ENCODE measurements at regions not wholly inside any gene's neighbourhood (a gene's known extent, or its start where the extent isn't known, plus 50 kb on each side); places are given as distances from the start of the nearest gene placed in this dataset.

DNA sequence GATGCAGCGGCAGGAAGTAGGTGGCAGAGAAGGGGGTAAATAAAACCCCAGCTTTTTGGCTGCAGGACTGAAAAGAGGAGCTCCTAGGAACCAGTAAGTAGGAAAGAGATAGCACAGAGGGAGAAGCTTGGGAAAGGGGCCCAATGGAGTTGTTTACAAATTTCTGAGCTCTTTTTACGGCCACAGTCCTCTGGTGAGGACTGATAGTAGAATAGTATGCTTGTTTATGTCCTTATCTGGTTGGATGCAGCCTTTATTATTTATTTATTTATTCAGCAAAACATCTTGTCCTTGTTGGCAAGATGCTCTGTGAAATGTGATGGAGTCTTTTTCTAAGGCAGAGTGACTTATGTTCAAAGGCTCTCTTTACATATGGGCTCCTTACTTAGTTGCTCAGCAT, 119.7 kb upstream of the AHI1 start:
- no peaks in the 10 kb centered on the region for H3K36me3 ChIP-seq (ENCODE audit: insufficient read depth)
- H3F3A ChIP-seq (replicated peaks; ENCODE audit: low read depth): no peaks in the 10 kb centered on the region
- no peak overlapping the region for H3K4me3 Mint-ChIP-seq
- H3K27ac ChIP-seq (ENCODE audit: low read depth): no peak overlapping the region
- H3K4me2 ChIP-seq: no peak overlapping the region
- H3K36me3 Mint-ChIP-seq (ENCODE audit: low read depth): no peaks in the 10 kb centered on the region
- TF ChIP-seq NANOG (IDR thresholded peaks at IDR 0.05; ENCODE audit: borderline replicate concordance) (no peak), STAT1 (IDR thresholded peaks at IDR 0.05; ENCODE audit: unreplicated experiment) (no peak), CREB1 (CRISPR knock-in tag; IDR thresholded peaks at IDR 0.05; ENCODE audit: low read depth) (no peak), JUNB (IDR thresholded peaks at IDR 0.05; ENCODE audit: unreplicated experiment) (no peak), CTCF (conservative IDR thresholded peaks at IDR 0.05; ENCODE audit: low read depth in 2 of 2) (no peak), EZH2phosphoT487 (IDR thresholded peaks at IDR 0.05; ENCODE audit: unreplicated experiment) (no peak), EZH2 (IDR thresholded peaks at IDR 0.05; ENCODE audit: low read depth, unreplicated experiment) (no peak)
- TF ChIP-seq, protein P1, sequence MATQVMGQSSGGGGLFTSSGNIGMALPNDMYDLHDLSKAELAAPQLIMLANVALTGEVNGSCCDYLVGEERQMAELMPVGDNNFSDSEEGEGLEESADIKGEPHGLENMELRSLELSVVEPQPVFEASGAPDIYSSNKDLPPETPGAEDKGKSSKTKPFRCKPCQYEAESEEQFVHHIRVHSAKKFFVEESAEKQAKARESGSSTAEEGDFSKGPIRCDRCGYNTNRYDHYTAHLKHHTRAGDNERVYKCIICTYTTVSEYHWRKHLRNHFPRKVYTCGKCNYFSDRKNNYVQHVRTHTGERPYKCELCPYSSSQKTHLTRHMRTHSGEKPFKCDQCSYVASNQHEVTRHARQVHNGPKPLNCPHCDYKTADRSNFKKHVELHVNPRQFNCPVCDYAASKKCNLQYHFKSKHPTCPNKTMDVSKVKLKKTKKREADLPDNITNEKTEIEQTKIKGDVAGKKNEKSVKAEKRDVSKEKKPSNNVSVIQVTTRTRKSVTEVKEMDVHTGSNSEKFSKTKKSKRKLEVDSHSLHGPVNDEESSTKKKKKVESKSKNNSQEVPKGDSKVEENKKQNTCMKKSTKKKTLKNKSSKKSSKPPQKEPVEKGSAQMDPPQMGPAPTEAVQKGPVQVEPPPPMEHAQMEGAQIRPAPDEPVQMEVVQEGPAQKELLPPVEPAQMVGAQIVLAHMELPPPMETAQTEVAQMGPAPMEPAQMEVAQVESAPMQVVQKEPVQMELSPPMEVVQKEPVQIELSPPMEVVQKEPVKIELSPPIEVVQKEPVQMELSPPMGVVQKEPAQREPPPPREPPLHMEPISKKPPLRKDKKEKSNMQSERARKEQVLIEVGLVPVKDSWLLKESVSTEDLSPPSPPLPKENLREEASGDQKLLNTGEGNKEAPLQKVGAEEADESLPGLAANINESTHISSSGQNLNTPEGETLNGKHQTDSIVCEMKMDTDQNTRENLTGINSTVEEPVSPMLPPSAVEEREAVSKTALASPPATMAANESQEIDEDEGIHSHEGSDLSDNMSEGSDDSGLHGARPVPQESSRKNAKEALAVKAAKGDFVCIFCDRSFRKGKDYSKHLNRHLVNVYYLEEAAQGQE (IDR thresholded peaks at IDR 0.05; ENCODE audit: unreplicated experiment): no peak
- DNase-seq (ENCODE audit: low spot score) (no peak), ATAC-seq (no peak)
- peaks cover 10% of the 10 kb centered on the region; the same call in 1 of the 2 replicates for H3K4me1 ChIP-seq (ENCODE audit: insufficient read depth)
- no peaks in the 10 kb centered on the region for H3K79me2 ChIP-seq (replicated peaks; ENCODE audit: insufficient read depth)
- H3K4me1 Mint-ChIP-seq: 0 out of 3 replicates have a peak, but pooled peaks cover 3% of the 10 kb centered on the region
- no peaks in the 10 kb centered on the region for H4K20me1 ChIP-seq (replicated peaks; ENCODE audit: insufficient read depth)
- H3K27me3 Mint-ChIP-seq (ENCODE audit: insufficient read depth, low read depth, poor library complexity): no peaks in the 10 kb centered on the region
- H3K4me3 ChIP-seq: no peak overlapping the region
- H3K9me2 ChIP-seq (ENCODE audit: insufficient read depth): peaks cover 5% of the 10 kb centered on the region; the same call in 1 of the 2 replicates
- no peaks in the 10 kb centered on the region for H3K9me3 Mint-ChIP-seq
- H3K27me3 ChIP-seq (ENCODE audit: insufficient read depth): no peaks in the 10 kb centered on the region
- H3K27ac Mint-ChIP-seq: no peak overlapping the region
- peak overlapping the region; percentile 78 for H2AFZ ChIP-seq

- no peak overlapping the region for H3K27ac Mint-ChIP-seq
- Histone ChIP-seq H3K36me3 (ENCODE audit: insufficient read depth) (no peaks in the 10 kb centered on the region), H3K9me2 (ENCODE audit: insufficient read depth) (peaks cover 9% of the 10 kb centered on the region), H2AFZ (no peak overlapping the region), H3F3A (replicated peaks; ENCODE audit: low read depth) (no peaks in the 10 kb centered on the region), H3K27me3 (ENCODE audit: insufficient read depth) (no peaks in the 10 kb centered on the region), H3K79me2 (replicated peaks; ENCODE audit: insufficient read depth) (no peaks in the 10 kb centered on the region), H4K20me1 (replicated peaks; ENCODE audit: insufficient read depth) (no peaks in the 10 kb centered on the region), H3K27ac (ENCODE audit: low read depth) (no peak overlapping the region), H3K4me1 (ENCODE audit: insufficient read depth) (peaks cover 8% of the 10 kb centered on the region; the same call in 1 of the 2 replicates), H3K4me3 (no peak overlapping the region), H3K4me2 (no peak overlapping the region)
- no peak for ATAC-seq
- no peak for DNase-seq (ENCODE audit: low spot score)
- H3K27me3 Mint-ChIP-seq (ENCODE audit: insufficient read depth, low read depth, poor library complexity): no peaks in the 10 kb centered on the region
- no peak overlapping the region for H3K4me3 Mint-ChIP-seq
- no peaks in the 10 kb centered on the region for H3K9me3 Mint-ChIP-seq
- H3K36me3 Mint-ChIP-seq (ENCODE audit: low read depth): no peaks in the 10 kb centered on the region
- H3K4me1 Mint-ChIP-seq: 0 out of 3 replicates have a peak, but pooled peaks cover under 1% of the 10 kb centered on the region
- TF ChIP-seq NANOG (IDR thresholded peaks at IDR 0.05; ENCODE audit: borderline replicate concordance) (no peak), ZNF114 (CRISPR knock-in tag; IDR thresholded peaks at IDR 0.05) (no peak), CREB1 (CRISPR knock-in tag; IDR thresholded peaks at IDR 0.05; ENCODE audit: low read depth) (no peak), JUNB (IDR thresholded peaks at IDR 0.05; ENCODE audit: unreplicated experiment) (no peak)
- TF ChIP-seq, protein P2, sequence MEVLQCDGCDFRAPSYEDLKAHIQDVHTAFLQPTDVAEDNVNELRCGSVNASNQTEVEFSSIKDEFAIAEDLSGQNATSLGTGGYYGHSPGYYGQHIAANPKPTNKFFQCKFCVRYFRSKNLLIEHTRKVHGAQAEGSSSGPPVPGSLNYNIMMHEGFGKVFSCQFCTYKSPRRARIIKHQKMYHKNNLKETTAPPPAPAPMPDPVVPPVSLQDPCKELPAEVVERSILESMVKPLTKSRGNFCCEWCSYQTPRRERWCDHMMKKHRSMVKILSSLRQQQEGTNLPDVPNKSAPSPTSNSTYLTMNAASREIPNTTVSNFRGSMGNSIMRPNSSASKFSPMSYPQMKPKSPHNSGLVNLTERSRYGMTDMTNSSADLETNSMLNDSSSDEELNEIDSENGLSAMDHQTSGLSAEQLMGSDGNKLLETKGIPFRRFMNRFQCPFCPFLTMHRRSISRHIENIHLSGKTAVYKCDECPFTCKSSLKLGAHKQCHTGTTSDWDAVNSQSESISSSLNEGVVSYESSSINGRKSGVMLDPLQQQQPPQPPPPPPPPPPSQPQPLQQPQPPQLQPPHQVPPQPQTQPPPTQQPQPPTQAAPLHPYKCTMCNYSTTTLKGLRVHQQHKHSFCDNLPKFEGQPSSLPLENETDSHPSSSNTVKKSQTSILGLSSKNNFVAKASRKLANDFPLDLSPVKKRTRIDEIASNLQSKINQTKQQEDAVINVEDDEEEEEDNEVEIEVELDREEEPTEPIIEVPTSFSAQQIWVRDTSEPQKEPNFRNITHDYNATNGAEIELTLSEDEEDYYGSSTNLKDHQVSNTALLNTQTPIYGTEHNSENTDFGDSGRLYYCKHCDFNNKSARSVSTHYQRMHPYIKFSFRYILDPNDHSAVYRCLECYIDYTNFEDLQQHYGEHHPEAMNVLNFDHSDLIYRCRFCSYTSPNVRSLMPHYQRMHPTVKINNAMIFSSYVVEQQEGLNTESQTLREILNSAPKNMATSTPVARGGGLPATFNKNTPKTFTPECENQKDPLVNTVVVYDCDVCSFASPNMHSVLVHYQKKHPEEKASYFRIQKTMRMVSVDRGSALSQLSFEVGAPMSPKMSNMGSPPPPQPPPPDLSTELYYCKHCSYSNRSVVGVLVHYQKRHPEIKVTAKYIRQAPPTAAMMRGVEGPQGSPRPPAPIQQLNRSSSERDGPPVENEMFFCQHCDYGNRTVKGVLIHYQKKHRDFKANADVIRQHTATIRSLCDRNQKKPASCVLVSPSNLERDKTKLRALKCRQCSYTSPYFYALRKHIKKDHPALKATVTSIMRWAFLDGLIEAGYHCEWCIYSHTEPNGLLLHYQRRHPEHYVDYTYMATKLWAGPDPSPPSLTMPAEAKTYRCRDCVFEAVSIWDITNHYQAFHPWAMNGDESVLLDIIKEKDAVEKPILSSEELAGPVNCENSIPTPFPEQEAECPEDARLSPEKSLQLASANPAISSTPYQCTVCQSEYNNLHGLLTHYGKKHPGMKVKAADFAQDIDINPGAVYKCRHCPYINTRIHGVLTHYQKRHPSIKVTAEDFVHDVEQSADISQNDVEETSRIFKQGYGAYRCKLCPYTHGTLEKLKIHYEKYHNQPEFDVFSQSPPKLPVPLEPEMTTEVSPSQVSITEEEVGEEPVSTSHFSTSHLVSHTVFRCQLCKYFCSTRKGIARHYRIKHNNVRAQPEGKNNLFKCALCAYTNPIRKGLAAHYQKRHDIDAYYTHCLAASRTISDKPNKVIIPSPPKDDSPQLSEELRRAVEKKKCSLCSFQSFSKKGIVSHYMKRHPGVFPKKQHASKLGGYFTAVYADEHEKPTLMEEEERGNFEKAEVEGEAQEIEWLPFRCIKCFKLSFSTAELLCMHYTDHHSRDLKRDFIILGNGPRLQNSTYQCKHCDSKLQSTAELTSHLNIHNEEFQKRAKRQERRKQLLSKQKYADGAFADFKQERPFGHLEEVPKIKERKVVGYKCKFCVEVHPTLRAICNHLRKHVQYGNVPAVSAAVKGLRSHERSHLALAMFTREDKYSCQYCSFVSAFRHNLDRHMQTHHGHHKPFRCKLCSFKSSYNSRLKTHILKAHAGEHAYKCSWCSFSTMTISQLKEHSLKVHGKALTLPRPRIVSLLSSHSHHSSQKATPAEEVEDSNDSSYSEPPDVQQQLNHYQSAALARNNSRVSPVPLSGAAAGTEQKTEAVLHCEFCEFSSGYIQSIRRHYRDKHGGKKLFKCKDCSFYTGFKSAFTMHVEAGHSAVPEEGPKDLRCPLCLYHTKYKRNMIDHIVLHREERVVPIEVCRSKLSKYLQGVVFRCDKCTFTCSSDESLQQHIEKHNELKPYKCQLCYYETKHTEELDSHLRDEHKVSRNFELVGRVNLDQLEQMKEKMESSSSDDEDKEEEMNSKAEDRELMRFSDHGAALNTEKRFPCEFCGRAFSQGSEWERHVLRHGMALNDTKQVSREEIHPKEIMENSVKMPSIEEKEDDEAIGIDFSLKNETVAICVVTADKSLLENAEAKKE (CRISPR knock-in tag; IDR thresholded peaks at IDR 0.05): no peak
These were observed 124.5 kb upstream of the AHI1 start for GRCh38 chr6:135622081-135622480.

Measured in GM23338 (cell line).